NOMO-1 treated with dmso at 0.1 percent for 144 hours (cell line): ENCODE measurements at regions not wholly inside any gene's neighbourhood (a gene's known extent, or its start where the extent isn't known, plus 50 kb on each side); places are given as distances from the start of the nearest gene placed in this dataset.
"Not testable (repeated sequence)": the region's sequence is repeated elsewhere in the genome, so short reads cannot be mapped to it uniquely, and the experiment has no call there.

Experiments
- DNase-seq: peaks from one replicate; lab custom pipeline; 2025; ENCODE audit not compliant: unreplicated experiment; lab: John Stamatoyannopoulos, UW

GRCh38 chr12:124216966-124217365 is 77.9 kb upstream of the RFLNA start:
- DNase-seq = no peak

- DNase-seq = peak; percentile 52
Measured at GRCh38 chr12:124217508-124218242, 77.2 kb upstream of the RFLNA start.

- DNase-seq = no peak
Measured at GRCh38 chr12:124218243-124218560, 76.7 kb upstream of the RFLNA start.

GRCh38 chr12:124218650-124219049 is 76.2 kb upstream of the RFLNA start:
- DNase-seq = not testable (repeated sequence)

GRCh38 chr12:124222368-124223245 is 72.3 kb upstream of the RFLNA start:
- DNase-seq = no peak

GRCh38 chr12:124223733-124224138 is 71.2 kb upstream of the RFLNA start:
- DNase-seq = not testable (repeated sequence)

- no peak for DNase-seq
Measured at GRCh38 chr12:124224535-124225110, 70.3 kb upstream of the RFLNA start.

GRCh38 chr12:124225730-124226129 is 69.2 kb upstream of the RFLNA start:
- no peak for DNase-seq

GRCh38 chr12:124227951-124228711 is 66.8 kb upstream of the RFLNA start:
- DNase-seq = no peak

GRCh38 chr12:124229520-124229919 is 65.4 kb upstream of the RFLNA start:
- DNase-seq = no peak

- DNase-seq = no peak
Measured at GRCh38 chr12:124230117-124230757, 64.7 kb upstream of the RFLNA start.

- no peak for DNase-seq
Measured at GRCh38 chr12:124230789-124231188, 64.1 kb upstream of the RFLNA start.

GRCh38 chr12:124231980-124232653 is 62.8 kb upstream of the RFLNA start:
- DNase-seq = no peak

GRCh38 chr12:124232654-124232987 is 62.3 kb upstream of the RFLNA start:
- no peak for DNase-seq

- DNase-seq = no peak
Measured at GRCh38 chr12:124233041-124233796, 61.7 kb upstream of the RFLNA start.

GRCh38 chr12:124233846-124234640 is 60.9 kb upstream of the RFLNA start:
- peak; percentile 13 for DNase-seq

GRCh38 chr12:124236625-124237031 is 58.3 kb upstream of the RFLNA start:
- no peak for DNase-seq

GRCh38 chr12:124238886-124239285 is 56.0 kb upstream of the RFLNA start:
- no peak for DNase-seq

- no peak for DNase-seq
Measured at GRCh38 chr12:124240493-124240892, 54.4 kb upstream of the RFLNA start.
